GM18870 (cell line): ENCODE measurements at regions not wholly inside any gene's neighbourhood (a gene's known extent, or its start where the extent isn't known, plus 50 kb on each side); places are given as distances from the start of the nearest gene placed in this dataset.

Source experiments
- ATAC-seq: cut with Tn5 transposase; IDR thresholded peaks from one replicate; pipeline ENCODE4 v1.9.1; 2021; ENCODE audit warnings: moderate library complexity; ENCODE audit not compliant: unreplicated experiment

DNA sequence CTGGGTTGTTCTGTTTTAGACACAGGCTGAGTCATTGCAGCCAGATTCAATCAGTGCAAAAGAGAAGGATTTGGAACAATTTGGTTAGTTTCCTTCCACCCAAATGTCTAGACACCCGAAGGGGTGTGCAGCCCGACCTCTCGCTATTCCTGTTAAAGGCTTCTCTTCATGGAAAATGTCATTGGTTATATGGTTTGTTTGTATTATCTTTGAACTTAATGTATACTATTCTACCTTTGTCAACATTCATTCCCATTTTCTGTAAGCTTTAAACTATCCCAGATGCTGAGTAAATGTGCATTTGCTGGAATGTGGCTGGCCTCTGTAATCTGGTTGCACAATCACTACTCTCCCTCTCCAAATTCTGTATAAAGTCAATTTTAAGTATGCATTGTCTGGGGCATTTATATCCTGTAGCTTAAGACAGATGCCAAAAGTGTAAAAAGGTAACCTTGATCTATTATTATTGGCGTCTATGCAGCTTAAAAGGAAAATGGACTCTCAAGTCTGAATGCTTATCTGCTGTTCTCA lies 80.4 kb upstream of the RND3 start:
- ATAC-seq, result no peak

GRCh38 chr2:150566289-150566688 lies 78.8 kb upstream of the RND3 start:
- ATAC-seq, result no peak

- ATAC-seq, result no peak
These were observed 73.6 kb upstream of the RND3 start for GRCh38 chr2:150561076-150561475.

DNA sequence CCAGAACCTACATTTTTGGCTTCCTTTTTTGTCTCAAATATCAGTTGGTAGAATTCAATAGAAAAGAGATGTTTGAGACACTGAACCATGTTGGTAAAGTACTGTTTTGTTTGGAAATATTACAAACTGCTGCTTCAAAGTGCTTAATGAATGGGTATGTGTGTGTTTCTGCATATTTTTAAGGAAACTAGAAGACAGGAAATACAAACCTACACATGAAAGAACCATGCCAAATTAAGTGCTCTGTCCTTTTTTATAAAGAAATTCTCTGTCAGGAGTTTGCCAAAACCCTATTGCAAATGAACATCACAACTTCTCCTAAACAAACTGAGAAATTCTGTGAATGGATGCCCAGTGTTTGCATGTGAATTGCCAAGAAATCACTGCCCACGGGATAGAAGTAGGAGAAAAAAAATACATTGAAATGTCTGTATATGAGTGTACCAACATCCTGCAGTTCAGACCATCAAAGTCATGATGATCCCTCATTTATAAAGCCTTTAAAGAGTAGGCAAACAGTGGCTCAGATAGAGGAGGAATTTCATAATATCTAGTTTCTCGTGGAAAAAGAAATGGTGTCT lies 69.6 kb upstream of the RND3 start:
- no peak for ATAC-seq

GRCh38 chr2:150555611-150556356 lies 68.3 kb upstream of the RND3 start:
- no peak for ATAC-seq

GRCh38 chr2:150554046-150554445 lies 66.6 kb upstream of the RND3 start:
- ATAC-seq, result no peak

DNA sequence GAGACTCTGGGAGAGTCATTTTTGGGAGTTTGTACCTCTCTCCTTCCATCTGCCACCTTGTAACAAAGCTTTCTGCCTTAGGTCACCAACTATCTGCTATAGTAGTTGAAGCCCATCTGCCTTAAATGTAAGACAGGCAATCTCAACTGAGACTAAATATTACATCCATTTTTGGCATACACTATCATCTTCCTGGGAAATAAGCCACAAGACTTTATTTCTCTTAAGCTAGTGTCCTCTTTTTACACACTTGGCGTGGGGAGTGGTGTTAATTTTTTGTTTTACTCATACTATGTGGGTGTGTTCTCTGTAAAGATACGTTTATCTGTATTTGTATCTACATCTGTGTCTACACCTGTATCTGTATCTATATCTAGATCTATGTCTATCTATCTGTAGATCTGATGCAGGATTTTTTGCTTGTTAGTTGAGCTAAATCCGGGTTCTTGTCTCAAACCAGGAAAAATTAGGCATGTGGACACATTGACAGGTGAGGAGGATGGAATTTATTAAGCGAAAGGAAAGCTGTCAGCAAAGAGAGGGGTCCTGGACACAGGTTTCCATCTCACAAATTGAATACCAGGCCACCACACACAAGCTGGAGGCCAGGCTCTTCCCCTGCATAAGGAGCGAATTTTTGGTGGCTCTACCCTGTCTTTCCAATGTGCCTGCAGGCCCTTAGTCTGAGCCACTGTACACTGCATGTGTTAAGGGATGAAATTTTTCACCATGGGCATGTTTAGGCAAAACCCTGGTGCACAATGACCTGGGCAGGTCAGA lies 64.8 kb upstream of the RND3 start:
- no peak for ATAC-seq

DNA sequence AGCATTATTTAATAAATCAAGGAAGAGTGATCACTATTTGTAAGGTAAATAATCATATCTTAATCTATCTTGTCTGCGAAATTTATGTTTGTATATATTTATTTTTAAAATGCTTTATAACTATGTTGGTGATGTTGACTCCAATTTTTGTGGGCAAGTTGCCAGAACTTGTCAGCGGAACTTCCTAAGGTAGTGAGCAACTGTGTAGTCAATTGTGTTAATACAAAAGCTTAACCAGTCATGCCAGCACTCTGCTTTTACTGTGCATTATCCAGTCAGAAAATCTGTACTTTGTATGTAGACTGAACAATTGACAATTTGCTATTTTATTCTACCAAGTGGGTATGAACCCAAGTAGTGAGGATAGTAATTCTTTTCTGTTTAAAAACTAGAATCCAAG lies 61.9 kb upstream of the RND3 start:
- ATAC-seq, result no peak

DNA sequence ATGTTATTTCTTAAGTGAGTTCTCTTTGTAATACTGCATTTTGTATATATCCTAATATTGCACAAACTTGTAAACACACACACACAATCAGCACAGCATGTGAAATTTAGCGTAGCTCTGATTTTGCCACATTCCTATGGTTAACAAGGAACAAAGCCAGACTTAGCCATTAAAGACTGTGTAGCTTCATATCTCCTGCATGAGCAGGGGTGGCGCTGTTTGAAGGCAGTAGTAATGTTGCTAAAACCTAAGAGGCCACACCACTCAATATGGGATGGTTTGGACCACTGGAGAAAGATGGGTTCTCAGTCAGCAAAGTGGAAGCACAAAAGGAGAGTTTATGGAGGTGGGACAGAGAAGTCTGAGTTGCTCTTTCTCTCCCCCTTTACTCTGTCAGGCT lies 61.1 kb upstream of the RND3 start:
- ATAC-seq, result no peak

GRCh38 chr2:150545916-150546315 lies 58.4 kb upstream of the RND3 start:
- no peak for ATAC-seq

GRCh38 chr2:150544731-150545130 lies 57.3 kb upstream of the RND3 start:
- ATAC-seq, result no peak

- no peak for ATAC-seq
These were observed 55.2 kb upstream of the RND3 start for GRCh38 chr2:150542692-150543091.

- no peak for ATAC-seq
These were observed 54.7 kb upstream of the RND3 start for GRCh38 chr2:150542172-150542571.

DNA sequence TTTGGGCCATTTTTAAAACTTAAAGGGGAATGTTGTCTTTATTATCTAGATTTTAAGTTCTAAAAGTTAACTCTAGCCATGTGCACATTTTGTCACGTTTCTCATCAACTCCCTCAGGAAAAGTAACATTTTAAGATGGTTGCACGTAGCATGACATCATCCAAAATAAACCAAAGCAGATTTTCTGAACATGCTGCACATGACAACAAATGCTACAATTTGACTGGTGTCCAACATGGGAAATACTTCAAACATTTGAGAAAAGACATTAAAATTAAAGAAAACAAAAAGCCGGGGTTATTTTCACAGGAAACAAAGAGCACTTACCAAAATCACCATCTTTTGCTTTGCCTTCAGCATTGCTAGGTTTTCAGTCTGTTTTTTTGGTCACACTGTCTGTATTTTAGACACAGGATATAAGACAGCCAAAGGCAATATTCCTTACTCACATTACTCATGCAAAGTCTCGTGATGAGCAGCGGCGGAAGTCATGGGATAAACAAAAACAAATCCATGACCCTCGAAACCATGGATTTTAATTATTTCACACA lies 51.3 kb upstream of the RND3 start:
- no peak for ATAC-seq
